ENCODE measurements at regions not wholly inside any gene's neighbourhood (a gene's known extent, or its start where the extent isn't known, plus 50 kb on each side); places are given as distances from the start of the nearest gene placed in this dataset.

DNA sequence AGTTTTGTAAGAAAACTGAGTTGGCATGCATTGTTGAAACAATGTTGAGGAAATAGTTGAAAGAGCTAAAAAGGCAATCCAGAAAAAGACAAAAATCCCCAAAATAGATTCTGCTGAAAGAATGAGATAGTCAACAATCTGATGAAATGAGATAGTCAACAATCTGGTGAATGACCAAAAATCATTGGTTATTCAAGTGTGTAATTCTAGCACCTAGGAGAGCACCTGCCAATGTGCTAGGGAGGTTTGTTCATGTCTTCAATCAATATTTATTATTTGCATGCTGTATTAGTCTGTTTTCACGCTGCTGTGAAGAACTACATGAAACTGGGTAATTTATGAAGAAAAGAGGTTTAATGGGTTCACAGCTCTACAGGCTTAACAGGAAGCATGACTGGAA lies 307.1 kb upstream of the HSF2 start (continued):
- TF ChIP-seq, protein P1, sequence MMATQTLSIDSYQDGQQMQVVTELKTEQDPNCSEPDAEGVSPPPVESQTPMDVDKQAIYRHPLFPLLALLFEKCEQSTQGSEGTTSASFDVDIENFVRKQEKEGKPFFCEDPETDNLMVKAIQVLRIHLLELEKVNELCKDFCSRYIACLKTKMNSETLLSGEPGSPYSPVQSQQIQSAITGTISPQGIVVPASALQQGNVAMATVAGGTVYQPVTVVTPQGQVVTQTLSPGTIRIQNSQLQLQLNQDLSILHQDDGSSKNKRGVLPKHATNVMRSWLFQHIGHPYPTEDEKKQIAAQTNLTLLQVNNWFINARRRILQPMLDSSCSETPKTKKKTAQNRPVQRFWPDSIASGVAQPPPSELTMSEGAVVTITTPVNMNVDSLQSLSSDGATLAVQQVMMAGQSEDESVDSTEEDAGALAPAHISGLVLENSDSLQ (IDR thresholded peaks at IDR 0.05) = no peak

DNA sequence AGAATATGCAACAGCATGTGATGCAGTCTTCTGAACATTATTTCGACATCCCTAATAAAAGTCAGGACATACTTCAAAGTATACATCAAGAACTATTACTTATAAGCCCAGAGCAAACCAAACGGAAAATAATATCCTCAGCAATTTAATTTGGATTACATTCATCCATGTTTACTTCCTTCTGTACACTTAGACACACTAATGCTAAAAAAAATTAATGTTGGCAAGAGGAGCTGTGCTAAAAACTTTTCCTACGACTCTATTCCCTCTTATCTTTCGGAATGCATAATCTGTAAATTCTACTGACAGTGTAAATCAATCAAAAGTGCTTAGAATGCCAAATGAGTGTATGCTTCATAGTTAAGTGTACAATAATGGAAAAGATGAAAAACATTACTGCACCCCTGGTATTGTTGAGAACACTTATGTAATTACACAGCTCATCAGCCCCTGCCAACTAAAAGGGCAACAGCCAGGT lies 301.2 kb upstream of the HSF2 start:
- no peaks in the 10 kb centered on the region for H3K4me1 ChIP-seq (ENCODE audit: control insufficient read depth, insufficient read depth, low read length)
- no peaks in the 10 kb centered on the region for H3K36me3 ChIP-seq (ENCODE audit: control insufficient read depth in 2 of 2, insufficient read depth in 2 of 2, low read length in 1 of 2)
- H3K9ac ChIP-seq (ENCODE audit: control insufficient read depth, insufficient read depth, low read length) = no peak overlapping the region
- no peak overlapping the region for H3K27ac ChIP-seq (ENCODE audit: control insufficient read depth, insufficient read depth)
- no peak overlapping the region for H2AFZ ChIP-seq (ENCODE audit: control insufficient read depth, low read depth, low read length)
- DNase-seq (ENCODE audit: low read depth, low spot score) (no peak), ATAC-seq (no peak), FAIRE-seq (no peak)
- SMC1A ChIA-PET (ENCODE audit: uncharacterized antibody, unreplicated experiment) = no interaction called here
- in situ Hi-C loops (cut with MboI) (no loop called here), intact Hi-C loops (cut with micrococcal nuclease; ENCODE audit: unreplicated experiment) (no loop called here)
- POLR2A ChIA-PET = no interaction called here
- 16% methylated on average over 4 of the region's 4 CpGs for WGBS (ENCODE audit: insufficient coverage, insufficient replicate concordance, low lambda C conversion rate, missing lambda C conversion rate)
- H3K27me3 ChIP-seq (replicated peaks in 1 of 2; ENCODE audit: control insufficient read depth in 2 of 2, insufficient read depth in 2 of 2, low read length in 1 of 2) = no peaks in the 10 kb centered on the region
- TF ChIP-seq ESRRA (IDR thresholded peaks at IDR 0.05; ENCODE audit: low read length) (no peak), SMAD5 (IDR thresholded peaks at IDR 0.05; ENCODE audit: low read depth) (no peak), MYC (IDR thresholded peaks at IDR 0.05; ENCODE audit: insufficient read depth, insufficient read length, insufficient replicate concordance, low read length, severe bottlenecking) (no peak), FOS (IDR thresholded peaks at IDR 0.05; ENCODE audit: borderline replicate concordance, extremely low read depth, insufficient read length) (no peak), BACH1 (IDR thresholded peaks at IDR 0.05; ENCODE audit: borderline replicate concordance) (no peak), PAX5 (IDR thresholded peaks at IDR 0.05; ENCODE audit: borderline replicate concordance, low read depth, low read length) (no peak)
- TF ChIP-seq, protein P2, sequence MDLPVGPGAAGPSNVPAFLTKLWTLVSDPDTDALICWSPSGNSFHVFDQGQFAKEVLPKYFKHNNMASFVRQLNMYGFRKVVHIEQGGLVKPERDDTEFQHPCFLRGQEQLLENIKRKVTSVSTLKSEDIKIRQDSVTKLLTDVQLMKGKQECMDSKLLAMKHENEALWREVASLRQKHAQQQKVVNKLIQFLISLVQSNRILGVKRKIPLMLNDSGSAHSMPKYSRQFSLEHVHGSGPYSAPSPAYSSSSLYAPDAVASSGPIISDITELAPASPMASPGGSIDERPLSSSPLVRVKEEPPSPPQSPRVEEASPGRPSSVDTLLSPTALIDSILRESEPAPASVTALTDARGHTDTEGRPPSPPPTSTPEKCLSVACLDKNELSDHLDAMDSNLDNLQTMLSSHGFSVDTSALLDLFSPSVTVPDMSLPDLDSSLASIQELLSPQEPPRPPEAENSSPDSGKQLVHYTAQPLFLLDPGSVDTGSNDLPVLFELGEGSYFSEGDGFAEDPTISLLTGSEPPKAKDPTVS (IDR thresholded peaks at IDR 0.05; ENCODE audit: low read depth, low read length) = no peak
- TF ChIP-seq, protein P3, sequence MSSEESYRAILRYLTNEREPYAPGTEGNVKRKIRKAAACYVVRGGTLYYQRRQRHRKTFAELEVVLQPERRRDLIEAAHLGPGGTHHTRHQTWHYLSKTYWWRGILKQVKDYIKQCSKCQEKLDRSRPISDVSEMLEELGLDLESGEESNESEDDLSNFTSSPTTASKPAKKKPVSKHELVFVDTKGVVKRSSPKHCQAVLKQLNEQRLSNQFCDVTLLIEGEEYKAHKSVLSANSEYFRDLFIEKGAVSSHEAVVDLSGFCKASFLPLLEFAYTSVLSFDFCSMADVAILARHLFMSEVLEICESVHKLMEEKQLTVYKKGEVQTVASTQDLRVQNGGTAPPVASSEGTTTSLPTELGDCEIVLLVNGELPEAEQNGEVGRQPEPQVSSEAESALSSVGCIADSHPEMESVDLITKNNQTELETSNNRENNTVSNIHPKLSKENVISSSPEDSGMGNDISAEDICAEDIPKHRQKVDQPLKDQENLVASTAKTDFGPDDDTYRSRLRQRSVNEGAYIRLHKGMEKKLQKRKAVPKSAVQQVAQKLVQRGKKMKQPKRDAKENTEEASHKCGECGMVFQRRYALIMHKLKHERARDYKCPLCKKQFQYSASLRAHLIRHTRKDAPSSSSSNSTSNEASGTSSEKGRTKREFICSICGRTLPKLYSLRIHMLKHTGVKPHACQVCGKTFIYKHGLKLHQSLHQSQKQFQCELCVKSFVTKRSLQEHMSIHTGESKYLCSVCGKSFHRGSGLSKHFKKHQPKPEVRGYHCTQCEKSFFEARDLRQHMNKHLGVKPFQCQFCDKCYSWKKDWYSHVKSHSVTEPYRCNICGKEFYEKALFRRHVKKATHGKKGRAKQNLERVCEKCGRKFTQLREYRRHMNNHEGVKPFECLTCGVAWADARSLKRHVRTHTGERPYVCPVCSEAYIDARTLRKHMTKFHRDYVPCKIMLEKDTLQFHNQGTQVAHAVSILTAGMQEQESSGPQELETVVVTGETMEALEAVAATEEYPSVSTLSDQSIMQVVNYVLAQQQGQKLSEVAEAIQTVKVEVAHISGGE (CRISPR knock-in tag; IDR thresholded peaks at IDR 0.05) = no peak
- TF ChIP-seq, protein P4, sequence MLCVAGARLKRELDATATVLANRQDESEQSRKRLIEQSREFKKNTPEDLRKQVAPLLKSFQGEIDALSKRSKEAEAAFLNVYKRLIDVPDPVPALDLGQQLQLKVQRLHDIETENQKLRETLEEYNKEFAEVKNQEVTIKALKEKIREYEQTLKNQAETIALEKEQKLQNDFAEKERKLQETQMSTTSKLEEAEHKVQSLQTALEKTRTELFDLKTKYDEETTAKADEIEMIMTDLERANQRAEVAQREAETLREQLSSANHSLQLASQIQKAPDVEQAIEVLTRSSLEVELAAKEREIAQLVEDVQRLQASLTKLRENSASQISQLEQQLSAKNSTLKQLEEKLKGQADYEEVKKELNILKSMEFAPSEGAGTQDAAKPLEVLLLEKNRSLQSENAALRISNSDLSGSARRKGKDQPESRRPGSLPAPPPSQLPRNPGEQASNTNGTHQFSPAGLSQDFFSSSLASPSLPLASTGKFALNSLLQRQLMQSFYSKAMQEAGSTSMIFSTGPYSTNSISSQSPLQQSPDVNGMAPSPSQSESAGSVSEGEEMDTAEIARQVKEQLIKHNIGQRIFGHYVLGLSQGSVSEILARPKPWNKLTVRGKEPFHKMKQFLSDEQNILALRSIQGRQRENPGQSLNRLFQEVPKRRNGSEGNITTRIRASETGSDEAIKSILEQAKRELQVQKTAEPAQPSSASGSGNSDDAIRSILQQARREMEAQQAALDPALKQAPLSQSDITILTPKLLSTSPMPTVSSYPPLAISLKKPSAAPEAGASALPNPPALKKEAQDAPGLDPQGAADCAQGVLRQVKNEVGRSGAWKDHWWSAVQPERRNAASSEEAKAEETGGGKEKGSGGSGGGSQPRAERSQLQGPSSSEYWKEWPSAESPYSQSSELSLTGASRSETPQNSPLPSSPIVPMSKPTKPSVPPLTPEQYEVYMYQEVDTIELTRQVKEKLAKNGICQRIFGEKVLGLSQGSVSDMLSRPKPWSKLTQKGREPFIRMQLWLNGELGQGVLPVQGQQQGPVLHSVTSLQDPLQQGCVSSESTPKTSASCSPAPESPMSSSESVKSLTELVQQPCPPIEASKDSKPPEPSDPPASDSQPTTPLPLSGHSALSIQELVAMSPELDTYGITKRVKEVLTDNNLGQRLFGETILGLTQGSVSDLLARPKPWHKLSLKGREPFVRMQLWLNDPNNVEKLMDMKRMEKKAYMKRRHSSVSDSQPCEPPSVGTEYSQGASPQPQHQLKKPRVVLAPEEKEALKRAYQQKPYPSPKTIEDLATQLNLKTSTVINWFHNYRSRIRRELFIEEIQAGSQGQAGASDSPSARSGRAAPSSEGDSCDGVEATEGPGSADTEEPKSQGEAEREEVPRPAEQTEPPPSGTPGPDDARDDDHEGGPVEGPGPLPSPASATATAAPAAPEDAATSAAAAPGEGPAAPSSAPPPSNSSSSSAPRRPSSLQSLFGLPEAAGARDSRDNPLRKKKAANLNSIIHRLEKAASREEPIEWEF (IDR thresholded peaks at IDR 0.05; ENCODE audit: insufficient replicate concordance, low read depth, low read length) = no peak
- H3K79me2 ChIP-seq (ENCODE audit: control insufficient read depth, insufficient read depth, low read length) = no peaks in the 10 kb centered on the region
- H3K9me3 ChIP-seq (replicated peaks; ENCODE audit: control insufficient read depth, insufficient read depth, low read length) = no peaks in the 10 kb centered on the region
- no peak overlapping the region for H3K4me2 ChIP-seq (ENCODE audit: control insufficient read depth, insufficient read depth)
- no peak overlapping the region for H3K4me3 ChIP-seq
- no TSS peak for BruUV-seq (replicated peaks)
- RAD21 ChIA-PET (ENCODE audit: unreplicated experiment) = no interaction called here
- CTCF ChIA-PET = interaction anchor here (1.0 kb wide), 1 partner anchor 26 kb away, joined by 3 read pairs; no protein-coding TSS in a partner anchor
- no peaks in the 10 kb centered on the region for H4K20me1 ChIP-seq (ENCODE audit: control insufficient read depth, insufficient read depth)

Measured in GM12878 (cell line).